PC-3 (cell line): ENCODE measurements at regions not wholly inside any gene's neighbourhood (a gene's known extent, or its start where the extent isn't known, plus 50 kb on each side); places are given as distances from the start of the nearest gene placed in this dataset.

Experiments used
- CTCF ChIP-seq: fragments of 300-600 bp; sonication (generic); conservative IDR thresholded peaks from 2 replicates; pipeline ENCODE4 v1.5.1; 2017; ENCODE audit warnings: antibody characterized with exemption, low read depth, mild to moderate bottlenecking, low read length
- EZH2 ChIP-seq: fragments of 300-600 bp; sonication (generic); IDR thresholded peaks from one replicate; pipeline ENCODE4 v1.6.1; 2017; ENCODE audit warnings: antibody characterized with exemption, mild to moderate bottlenecking, low read length; ENCODE audit not compliant: unreplicated experiment
- EZH2phosphoT487 ChIP-seq: fragments of 300-600 bp; sonication (generic); IDR thresholded peaks from 2 replicates; pipeline ENCODE4 v1.6.1; 2018; ENCODE audit warnings: mild to moderate bottlenecking, antibody characterized with exemption, low read length, borderline replicate concordance

DNA sequence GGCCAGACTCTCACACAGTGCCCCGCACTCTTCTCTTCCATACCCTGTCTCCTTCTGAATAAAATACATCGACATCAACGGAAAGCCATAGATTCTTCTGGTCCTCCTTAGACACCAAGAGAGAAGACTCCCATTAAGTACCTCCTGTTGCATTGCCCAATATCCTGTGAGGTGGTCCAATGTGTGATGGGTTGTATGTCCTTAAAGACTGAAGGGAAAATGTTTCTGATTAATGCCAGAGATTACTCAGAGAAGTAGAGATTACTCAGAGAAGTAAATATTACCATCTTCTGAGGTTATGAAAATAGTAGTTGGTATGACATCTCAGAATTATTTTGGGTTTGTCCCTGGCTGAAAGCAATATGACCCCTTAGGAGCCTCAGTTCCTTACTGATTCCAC, 60.8 kb upstream of the GALNT15 start:
- TF ChIP-seq CTCF = no peak
- TF ChIP-seq EZH2phosphoT487 = no peak
- TF ChIP-seq EZH2 = no peak
